H1 (cell line): ENCODE measurements at regions not wholly inside any gene's neighbourhood (a gene's known extent, or its start where the extent isn't known, plus 50 kb on each side); places are given as distances from the start of the nearest gene placed in this dataset.

Experiments
- EZH2 ChIP-seq: fragments of 200-600 bp; sonication (generic); IDR thresholded peaks from 2 replicates; pipeline ENCODE4 v1.7.1; 2012; ENCODE audit warnings: low read depth, mild to moderate bottlenecking, moderate library complexity, low read length, inconsistent platforms; ENCODE audit not compliant: severe bottlenecking
- POLR2A ChIP-seq, 2 experiments: IDR thresholded peaks; 1 replicate in 1 of 2; 2 replicates in 1 of 2; pipeline ENCODE4 v1.6.1; 2011; ENCODE audit warnings: low read depth in 2 of 2, low read length in 2 of 2, mild to moderate bottlenecking in 2 of 2; ENCODE audit errors: control extremely low read depth in 1 of 2
- RFX5 ChIP-seq: IDR thresholded peaks from 2 replicates; pipeline ENCODE4 v1.6.1; 2011; ENCODE audit warnings: low read depth, low read length, improper control_type of control experiment, borderline replicate concordance
- TF ChIP-seq, protein P1 (sequence below): IDR thresholded peaks from 2 replicates; pipeline ENCODE4 v1.6.1; 2012; ENCODE audit warnings: low read length, inconsistent platforms
- TF ChIP-seq, protein P2 (sequence below), 3 experiments: IDR thresholded peaks; 1 replicate in 2 of 3; 2 replicates in 1 of 3; pipeline versions ENCODE4 v1.5.1 to v1.6.1; 2011; ENCODE audit warnings: low read length in 3 of 3, mild to moderate bottlenecking in 3 of 3, inconsistent platforms in 2 of 3, low read depth in 1 of 3, moderate library complexity in 1 of 3; ENCODE audit not compliant: insufficient read depth in 1 of 3; ENCODE audit errors: control extremely low read depth in 1 of 3

DNA sequence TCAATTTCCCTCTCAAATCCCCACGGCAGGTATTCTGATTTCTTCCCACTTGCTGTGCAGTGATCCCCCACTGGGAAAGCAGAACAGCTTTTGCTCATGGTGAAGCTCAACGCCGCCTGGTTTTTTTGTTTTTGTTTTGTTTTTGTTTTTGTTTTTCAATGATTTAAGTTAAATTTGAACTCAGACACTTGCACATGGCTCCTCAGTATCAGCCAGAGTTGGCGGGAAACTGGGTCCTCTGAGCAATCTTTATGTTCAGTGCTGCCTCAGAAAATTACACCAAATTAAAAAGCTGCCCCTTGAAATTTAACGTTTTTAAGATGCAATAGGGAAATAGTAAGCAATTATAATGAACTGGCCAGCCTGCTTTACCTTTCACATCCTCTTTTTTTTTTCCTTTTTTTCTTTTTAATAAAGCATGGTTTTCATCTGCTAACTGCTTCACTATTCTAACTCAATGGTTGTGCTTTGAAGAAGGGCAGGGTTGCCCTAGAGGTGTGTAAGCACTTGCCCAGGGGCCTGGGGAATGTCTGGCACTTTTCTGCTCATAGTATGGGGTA lies 277.0 kb upstream of the HNRNPA3 start:
- TF ChIP-seq RFX5 (no peak), POLR2A (IDR thresholded peaks at IDR 0.05; ENCODE audit: control extremely low read depth in 1 of 2, low read depth in 2 of 2, low read length in 2 of 2) (no peak), EZH2 (no peak)
- TF ChIP-seq, protein P1, sequence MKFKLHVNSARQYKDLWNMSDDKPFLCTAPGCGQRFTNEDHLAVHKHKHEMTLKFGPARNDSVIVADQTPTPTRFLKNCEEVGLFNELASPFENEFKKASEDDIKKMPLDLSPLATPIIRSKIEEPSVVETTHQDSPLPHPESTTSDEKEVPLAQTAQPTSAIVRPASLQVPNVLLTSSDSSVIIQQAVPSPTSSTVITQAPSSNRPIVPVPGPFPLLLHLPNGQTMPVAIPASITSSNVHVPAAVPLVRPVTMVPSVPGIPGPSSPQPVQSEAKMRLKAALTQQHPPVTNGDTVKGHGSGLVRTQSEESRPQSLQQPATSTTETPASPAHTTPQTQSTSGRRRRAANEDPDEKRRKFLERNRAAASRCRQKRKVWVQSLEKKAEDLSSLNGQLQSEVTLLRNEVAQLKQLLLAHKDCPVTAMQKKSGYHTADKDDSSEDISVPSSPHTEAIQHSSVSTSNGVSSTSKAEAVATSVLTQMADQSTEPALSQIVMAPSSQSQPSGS: no peak
- TF ChIP-seq, protein P2, sequence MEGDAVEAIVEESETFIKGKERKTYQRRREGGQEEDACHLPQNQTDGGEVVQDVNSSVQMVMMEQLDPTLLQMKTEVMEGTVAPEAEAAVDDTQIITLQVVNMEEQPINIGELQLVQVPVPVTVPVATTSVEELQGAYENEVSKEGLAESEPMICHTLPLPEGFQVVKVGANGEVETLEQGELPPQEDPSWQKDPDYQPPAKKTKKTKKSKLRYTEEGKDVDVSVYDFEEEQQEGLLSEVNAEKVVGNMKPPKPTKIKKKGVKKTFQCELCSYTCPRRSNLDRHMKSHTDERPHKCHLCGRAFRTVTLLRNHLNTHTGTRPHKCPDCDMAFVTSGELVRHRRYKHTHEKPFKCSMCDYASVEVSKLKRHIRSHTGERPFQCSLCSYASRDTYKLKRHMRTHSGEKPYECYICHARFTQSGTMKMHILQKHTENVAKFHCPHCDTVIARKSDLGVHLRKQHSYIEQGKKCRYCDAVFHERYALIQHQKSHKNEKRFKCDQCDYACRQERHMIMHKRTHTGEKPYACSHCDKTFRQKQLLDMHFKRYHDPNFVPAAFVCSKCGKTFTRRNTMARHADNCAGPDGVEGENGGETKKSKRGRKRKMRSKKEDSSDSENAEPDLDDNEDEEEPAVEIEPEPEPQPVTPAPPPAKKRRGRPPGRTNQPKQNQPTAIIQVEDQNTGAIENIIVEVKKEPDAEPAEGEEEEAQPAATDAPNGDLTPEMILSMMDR (IDR thresholded peaks at IDR 0.05; ENCODE audit: control extremely low read depth in 1 of 3, insufficient read depth in 1 of 3, low read depth in 1 of 3, low read length in 3 of 3): no peak
